Astrocyte (in vitro differentiated cells and primary cell): ENCODE measurements at regions not wholly inside any gene's neighbourhood (a gene's known extent, or its start where the extent isn't known, plus 50 kb on each side); places are given as distances from the start of the nearest gene placed in this dataset.

Source experiments
- CTCF ChIP-seq: IDR thresholded peaks from 2 replicates; pipeline ENCODE4 v1.5.1; 2011; ENCODE audit warnings: low read depth, mild to moderate bottlenecking, inconsistent platforms, low read length, moderate library complexity; ENCODE audit not compliant: insufficient read depth
- EZH2 ChIP-seq: IDR thresholded peaks from 2 replicates; pipeline ENCODE4 v1.6.1; 2012; ENCODE audit warnings: mild to moderate bottlenecking, low read length, inconsistent platforms; ENCODE audit not compliant: insufficient read depth

GRCh38 chr11:112617977-112618826 is 343.0 kb upstream of the NCAM1 start:
- TF ChIP-seq CTCF = no peak
- no peak for TF ChIP-seq EZH2
